Left cardiac atrium (tissue), 4 donors: ENCODE measurements at regions not wholly inside any gene's neighbourhood (a gene's known extent, or its start where the extent isn't known, plus 50 kb on each side); places are given as distances from the start of the nearest gene placed in this dataset.
A peak's percentile ranks its signal among the peaks of the same experiment; 100 is the strongest.
"Not testable (repeated sequence)": the region's sequence is repeated elsewhere in the genome, so short reads cannot be mapped to it uniquely, and the experiment has no call there.

Experiments
- ATAC-seq, 2 donors: fragments of 200-7000 bp; cut with Tn5 transposase; one replicate each; pipeline ENCODE4 v1.9.1; 2020; ENCODE audit warnings: mild to moderate bottlenecking in 2 of 2, moderate library complexity in 2 of 2
- DNase-seq: peaks from one replicate; pipeline ENCODE4 v3.0.0-alpha.2; 2020
- intact Hi-C, 2 donors: fragments of 100-400 bp; cut with DNase I; formaldehyde crosslinking; loops; one replicate each; pipeline versions ENCODE4 v1.14.1 to v1.15.1; 2022 to 2023
- donor health status: DM: no; HTN: yes; CAD: no.
- donor health status: DM: no; HTN: yes; CAD: no; lungs with severe emphysema.
- donor health status: DM: yes; HTN: yes; CAD: no.
- donor health status: Dilated cardiomyopathy.

DNA sequence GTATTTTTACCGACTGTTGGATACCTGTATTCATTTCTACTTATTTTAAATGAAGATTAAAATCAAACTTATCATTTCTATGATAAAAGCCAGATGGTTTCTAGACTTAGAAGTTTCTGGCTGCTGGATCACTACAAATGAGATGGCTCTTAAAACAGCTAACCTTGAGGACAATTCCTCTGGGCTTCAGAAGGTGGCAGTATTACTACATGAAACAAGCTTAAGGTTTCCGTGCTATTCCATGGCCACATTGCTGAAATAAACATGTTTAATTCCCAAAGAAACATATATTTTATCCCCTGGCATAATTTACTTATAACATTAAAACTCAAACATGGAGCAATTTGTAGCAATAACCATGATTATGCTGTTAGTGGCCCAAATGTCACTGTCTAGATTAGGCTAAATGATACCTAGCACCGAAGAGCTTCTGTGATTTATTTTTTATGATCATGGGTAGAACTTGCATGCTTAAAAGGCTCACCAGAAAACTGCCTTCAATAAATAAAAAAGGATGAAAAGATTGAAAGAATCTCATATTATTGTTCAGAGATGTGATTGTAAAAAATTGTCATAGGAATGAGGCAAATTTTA, 204.0 kb upstream of the NANOGP8 start:
- intact Hi-C loops = loop anchor here in 1 of 2 donors (5.0 kb wide), 1 partner anchor 158 kb away; no protein-coding TSS in a partner anchor
- DNase-seq (no peak), ATAC-seq (peak in 1 of 2 donors; percentile 63)

DNA sequence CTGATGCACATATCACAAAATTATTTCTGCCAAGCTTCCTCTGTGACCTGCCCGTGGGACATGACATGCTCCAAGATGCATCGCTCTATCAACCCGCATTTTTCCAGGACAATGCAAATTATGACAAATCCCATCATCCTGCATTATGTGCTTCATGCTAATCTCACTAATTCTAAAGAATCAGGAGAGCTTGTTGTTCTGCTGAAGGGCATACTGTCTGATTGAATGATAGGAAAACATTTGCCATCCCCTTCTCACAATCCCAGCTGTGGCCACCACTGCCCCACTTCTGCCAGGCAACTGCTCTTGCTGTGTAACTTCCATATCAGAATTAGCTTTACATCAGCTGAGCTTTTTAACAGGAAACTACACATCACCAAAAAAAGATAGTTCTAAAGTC, 203.5 kb upstream of the NANOGP8 start:
- intact Hi-C loops = loop anchor here in 1 of 2 donors (5.0 kb wide), 1 partner anchor 159 kb away; no protein-coding TSS in a partner anchor
- DNase-seq = no peak
- no peak for ATAC-seq

DNA sequence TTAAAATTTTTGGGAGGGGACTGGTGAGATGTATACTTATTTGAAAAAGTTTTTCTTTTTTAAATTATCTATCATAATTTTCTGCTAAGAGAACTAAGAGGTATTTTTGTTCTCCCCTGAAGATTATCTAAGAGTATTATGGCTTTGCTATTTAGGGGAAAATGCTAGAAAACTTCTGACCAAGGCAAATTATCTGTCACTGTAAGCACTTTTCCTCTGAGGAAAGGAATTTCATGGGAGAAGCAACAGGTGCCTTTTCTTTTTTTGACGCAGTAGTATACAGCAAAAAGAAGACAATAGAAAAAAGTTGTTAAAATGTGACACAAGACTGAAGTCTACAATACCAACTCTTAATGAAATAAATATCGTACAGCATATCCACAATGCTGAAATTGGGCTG, 201.6 kb upstream of the NANOGP8 start:
- DNase-seq (no peak), ATAC-seq (no peak)
- intact Hi-C loops = loop anchor here in 1 of 2 donors (5.0 kb wide), 1 partner anchor 161 kb away; no protein-coding TSS in a partner anchor

GRCh38 chr15:35282965-35283496, 197.9 kb upstream of the NANOGP8 start:
- no peak for ATAC-seq
- DNase-seq = no peak
- intact Hi-C loops = no loop called here

DNA sequence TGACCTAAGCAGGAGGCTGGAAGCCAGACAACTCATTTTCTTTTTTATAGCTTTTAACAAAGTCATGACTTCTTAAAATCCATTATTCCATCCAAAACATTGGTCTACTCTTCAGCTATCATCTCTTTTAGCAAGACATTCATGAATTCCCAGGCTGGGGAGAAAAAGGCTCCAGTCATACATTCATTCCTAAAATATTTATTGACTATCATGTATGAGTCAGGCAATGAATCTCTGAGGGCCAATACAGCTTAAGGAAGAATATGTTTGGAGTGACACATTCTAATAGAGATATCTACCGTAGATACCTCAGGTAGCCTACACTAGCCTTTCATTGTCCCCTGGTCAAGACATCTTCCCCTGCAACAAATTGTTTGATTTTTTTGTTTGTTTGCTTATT, 196.4 kb upstream of the NANOGP8 start:
- intact Hi-C loops = no loop called here
- ATAC-seq = no peak
- no peak for DNase-seq

GRCh38 chr15:35279811-35280210, 194.7 kb upstream of the NANOGP8 start:
- no peak for DNase-seq
- intact Hi-C loops = no loop called here
- no peak for ATAC-seq

DNA sequence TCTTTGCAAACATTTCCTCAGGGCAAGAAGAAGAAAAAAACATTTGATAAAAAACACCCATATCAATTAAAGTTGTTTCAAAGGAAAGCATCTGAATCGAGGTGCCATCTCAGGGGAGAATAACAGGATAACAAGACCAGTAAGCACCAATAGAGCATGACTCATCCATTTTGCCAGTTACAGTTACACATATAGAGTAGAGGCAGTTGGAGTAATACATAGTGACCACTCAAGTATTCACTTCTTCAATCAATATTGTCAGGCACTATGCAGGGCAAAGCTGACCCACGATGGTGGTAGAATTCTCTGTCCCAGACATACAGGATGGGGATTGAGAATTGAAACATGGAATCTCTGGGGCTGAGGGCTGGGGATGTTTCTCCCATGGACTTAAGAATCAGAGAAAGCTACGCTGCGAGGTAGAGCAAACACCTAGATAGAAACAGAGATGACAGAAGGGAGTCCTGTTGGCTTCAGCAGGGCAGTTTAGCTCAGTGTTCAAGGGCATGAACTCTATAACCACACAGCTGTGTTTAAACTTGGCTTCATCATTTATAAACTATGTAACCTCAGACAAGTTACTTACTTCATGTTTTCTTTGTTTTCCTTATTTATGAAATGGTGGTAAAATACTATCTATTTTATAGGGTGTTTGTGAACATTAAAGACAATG, 186.4 kb upstream of the NANOGP8 start:
- no peak for ATAC-seq
- intact Hi-C loops = no loop called here

DNA sequence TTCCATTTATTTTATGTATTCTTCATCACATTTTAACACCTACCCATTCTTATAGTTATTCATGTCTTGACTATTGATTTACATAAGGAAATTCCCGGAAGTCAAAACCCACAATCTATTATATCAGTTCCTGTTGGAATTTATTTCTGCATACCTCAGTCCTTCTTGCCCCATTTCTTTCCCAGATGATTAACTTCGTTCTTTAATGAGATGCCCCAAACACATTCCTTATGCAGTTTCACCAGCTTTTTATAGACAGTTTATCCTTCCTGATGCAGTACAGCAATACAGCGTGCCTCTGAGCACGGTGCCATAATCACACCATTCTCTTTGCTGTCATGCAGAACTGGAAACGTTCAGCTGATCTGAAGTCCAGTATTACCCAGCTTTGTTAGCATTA, 175.8 kb upstream of the NANOGP8 start:
- DNase-seq = no peak
- no peak for ATAC-seq
- intact Hi-C loops = no loop called here

More for the DNA sequence above, 186.4 kb upstream of the NANOGP8 start:
- DNase-seq = no peak

GRCh38 chr15:35260274-35260673, 175.2 kb upstream of the NANOGP8 start:
- intact Hi-C loops, DNase-seq, ATAC-seq: not testable (repeated sequence)

GRCh38 chr15:35256551-35256950, 171.5 kb upstream of the NANOGP8 start:
- ATAC-seq (no peak), DNase-seq (no peak)
- intact Hi-C loops = no loop called here

DNA sequence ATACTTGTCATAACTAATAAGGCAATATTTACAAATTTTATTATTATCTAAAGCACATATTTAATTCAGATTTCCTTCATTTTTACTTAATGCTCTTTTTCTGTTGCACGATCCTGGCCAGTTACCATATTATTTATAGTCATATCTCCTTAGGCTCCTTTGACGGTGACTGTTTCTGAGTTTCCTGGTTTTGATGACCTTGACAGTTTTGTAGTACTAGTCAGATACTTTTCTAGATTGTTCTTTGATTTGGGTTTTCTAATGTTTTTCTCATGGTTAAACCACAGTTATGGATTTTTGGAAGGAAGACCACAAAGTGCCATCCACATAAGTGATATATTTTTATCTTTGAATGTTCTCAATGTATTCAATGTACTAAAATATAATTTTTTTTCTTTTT, 171.0 kb upstream of the NANOGP8 start:
- intact Hi-C loops = no loop called here
- DNase-seq (no peak), ATAC-seq (no peak)

DNA sequence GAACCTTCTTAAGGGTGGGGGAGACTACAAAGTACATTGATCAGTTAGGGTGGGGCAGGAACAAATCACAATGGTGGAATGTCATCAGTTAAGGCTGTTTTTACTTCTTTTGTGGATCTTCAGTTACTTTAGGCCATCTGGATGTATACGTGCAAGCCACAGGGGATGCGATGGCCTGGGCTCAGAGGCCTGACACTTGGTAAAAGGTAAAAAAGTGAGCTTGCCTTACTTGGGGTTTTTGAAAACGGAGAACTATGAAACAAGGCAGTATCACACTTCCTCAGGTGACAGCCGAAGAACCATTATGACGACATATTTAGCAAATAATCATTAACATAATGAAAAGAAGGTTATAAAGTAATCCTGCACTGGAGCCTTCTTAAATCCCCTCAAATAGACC, 169.8 kb upstream of the NANOGP8 start:
- ATAC-seq, DNase-seq, intact Hi-C loops: not testable (repeated sequence)

DNA sequence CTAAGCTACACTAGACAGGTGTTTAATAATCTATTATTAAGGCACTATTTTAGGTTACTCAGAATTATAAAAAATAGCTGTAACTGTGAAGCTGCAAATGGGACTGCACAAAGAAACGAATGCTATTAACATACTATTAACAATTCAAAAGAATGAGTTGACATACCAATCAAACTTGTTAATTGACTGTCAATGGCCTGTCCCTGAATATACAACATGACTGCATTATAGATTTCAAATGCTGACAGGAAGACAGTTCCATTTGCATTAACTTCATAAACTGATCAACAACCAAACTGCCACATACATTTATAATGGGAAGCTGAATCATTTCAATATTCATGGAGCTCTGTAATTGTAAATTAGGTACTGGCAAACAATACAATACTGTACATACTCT, 169.0 kb upstream of the NANOGP8 start:
- no peak for ATAC-seq
- DNase-seq = no peak
- intact Hi-C loops = no loop called here

DNA sequence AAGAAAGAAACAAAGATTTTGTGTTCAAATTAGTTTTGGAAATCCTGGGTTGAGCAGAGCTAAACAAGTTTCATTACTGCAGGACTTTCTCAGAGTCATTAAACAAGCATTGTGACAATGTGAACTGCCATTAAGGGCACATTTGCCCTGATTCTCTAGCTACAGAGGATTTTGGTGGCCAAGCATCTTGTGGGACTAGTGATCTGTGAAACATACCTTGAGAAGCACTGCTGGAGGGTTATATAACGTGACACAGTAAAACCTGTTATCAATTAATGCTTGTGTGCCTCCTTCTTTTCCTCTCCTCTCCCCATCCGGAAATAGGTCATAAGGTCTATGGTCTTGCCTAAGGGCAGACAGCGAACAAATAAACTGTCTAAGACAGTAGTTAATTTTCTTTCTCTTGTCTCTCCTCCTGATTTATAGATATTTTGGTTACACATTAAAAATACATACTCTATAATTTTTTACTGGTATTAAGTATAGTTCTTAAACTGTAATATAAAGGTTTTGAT, 167.3 kb upstream of the NANOGP8 start:
- intact Hi-C loops = no loop called here
- DNase-seq (no peak), ATAC-seq (no peak)

- ATAC-seq = no peak
- DNase-seq = no peak
- intact Hi-C loops = no loop called here
Observed at GRCh38 chr15:35247150-35247549, 162.1 kb upstream of the NANOGP8 start.

DNA sequence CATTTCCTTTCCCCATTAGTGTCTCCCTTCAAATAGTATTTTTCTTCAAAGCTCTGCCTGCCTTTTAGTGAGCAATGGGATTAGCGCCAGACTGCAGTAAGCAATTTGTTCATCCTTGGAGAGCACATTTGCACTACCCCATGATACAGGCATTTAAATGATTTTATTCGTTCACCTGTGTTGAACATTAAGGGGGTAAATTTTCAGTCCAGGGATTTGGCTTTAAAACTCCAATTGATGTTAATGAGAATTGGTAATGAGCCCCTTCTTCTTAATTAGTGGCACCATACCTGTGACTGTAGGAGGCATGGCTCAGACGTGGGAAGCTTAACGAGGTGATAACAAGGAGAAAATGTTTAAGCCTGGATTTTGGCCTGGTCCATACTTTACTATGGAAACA, 161.4 kb upstream of the NANOGP8 start:
- intact Hi-C loops = no loop called here
- ATAC-seq = no peak

DNA sequence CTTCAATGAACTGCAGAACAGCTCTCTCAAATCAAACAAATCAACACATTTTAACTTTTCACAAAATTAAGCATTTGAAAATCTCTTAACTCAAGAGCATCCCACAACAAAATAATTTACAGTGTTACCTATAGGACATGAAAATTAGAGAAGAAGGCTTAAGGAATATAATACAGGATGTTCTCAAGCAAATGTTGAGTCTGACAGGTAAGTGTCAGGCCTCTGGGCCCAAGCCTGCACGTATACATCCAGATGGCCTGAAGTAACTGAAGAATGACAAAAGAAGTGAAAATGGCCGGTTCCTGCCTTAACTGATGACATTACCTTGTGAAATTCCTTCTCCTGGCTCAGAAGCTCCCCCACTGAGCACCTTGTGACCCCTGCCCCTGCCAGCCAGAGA, 160.6 kb upstream of the NANOGP8 start:
- ATAC-seq, intact Hi-C loops, DNase-seq: not testable (repeated sequence)

More for the DNA sequence above, 161.4 kb upstream of the NANOGP8 start:
- DNase-seq = no peak

DNA sequence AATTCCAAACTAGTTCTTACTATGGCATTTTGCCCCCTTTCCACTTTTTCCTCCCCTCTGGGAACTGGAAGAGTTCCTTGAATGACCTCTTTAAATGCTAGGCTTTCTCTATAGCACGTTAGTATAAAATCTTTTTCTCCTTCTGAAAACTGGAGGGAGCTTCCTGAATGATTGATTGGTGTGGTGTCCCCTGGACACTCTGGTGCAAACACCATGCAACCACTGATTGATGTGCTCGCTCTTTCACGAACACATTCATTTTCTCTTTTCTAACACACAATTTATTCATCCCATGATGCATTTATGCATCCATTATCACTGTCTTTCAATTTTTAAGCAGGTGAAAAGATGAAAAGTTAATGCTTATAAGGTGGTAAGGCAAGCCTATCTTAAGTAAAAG, 159.1 kb upstream of the NANOGP8 start:
- DNase-seq = no peak
- intact Hi-C loops = no loop called here
- ATAC-seq = no peak

- DNase-seq = no peak
- no peak for ATAC-seq
- intact Hi-C loops = no loop called here
Observed at GRCh38 chr15:35243758-35244157, 158.7 kb upstream of the NANOGP8 start.

DNA sequence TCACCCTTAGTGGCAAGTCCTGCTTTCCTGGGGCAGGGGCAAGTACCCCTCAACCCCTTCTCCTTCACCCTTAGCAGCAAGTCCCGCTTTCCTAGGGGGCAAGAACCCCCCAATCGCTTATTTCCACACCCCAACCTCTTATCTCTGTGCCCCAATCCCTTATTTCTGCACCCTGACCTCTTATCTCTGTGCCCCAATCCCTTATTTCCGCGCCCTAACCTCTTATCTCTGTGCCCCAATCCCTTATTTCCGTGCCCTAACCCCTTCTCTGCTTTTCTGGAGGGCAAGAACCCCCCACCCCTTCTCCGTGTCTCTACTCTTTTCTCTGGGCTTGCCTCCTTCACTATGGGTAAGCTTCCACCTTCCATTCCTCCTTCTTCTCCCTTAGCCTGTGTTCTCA, 154.6 kb upstream of the NANOGP8 start:
- ATAC-seq, intact Hi-C loops: not testable (repeated sequence)

More for the DNA sequence above, 154.6 kb upstream of the NANOGP8 start:
- not testable (repeated sequence) for DNase-seq
